Parathyroid adenoma (tissue), 2 donors: ENCODE measurements at regions not wholly inside any gene's neighbourhood (a gene's known extent, or its start where the extent isn't known, plus 50 kb on each side); places are given as distances from the start of the nearest gene placed in this dataset.

ENCODE experiments used
- H2AFZ ChIP-seq: fragments of 300-600 bp; sonication (generic); one replicate; pipeline ENCODE4 v1.7.0; 2017; ENCODE audit warnings: antibody characterized with exemption, mild to moderate bottlenecking
- H3K27ac ChIP-seq: fragments of 300-600 bp; sonication (generic); one replicate; pipeline ENCODE4 v1.7.0; 2017
- H3K27me3 ChIP-seq: fragments of 300-600 bp; sonication (generic); one replicate; pipeline ENCODE4 v1.7.0; 2017; ENCODE audit warnings: low read length; ENCODE audit not compliant: control insufficient read depth, insufficient read depth
- H3K36me3 ChIP-seq: fragments of 300-600 bp; sonication (generic); one replicate; pipeline ENCODE4 v1.7.0; 2017; ENCODE audit warnings: low read length; ENCODE audit not compliant: control insufficient read depth, insufficient read depth
- H3K4me1 ChIP-seq: fragments of 300-600 bp; sonication (generic); one replicate; pipeline ENCODE4 v1.7.0; 2017; ENCODE audit warnings: control low read depth
- H3K4me2 ChIP-seq: fragments of 300-600 bp; sonication (generic); one replicate; pipeline ENCODE4 v1.7.0; 2017; ENCODE audit warnings: low read length
- H3K4me3 ChIP-seq: fragments of 300-600 bp; sonication (generic); one replicate; pipeline ENCODE4 v1.7.0; 2017; ENCODE audit warnings: low read depth, low read length
- H3K79me2 ChIP-seq: fragments of 300-600 bp; sonication (generic); one replicate; pipeline ENCODE4 v1.7.0; 2017; ENCODE audit warnings: control low read depth
- H3K9ac ChIP-seq: fragments of 300-600 bp; sonication (generic); one replicate; pipeline ENCODE4 v1.7.0; 2017; ENCODE audit warnings: mild to moderate bottlenecking
- H3K9me3 ChIP-seq: fragments of 300-600 bp; sonication (generic); one replicate; pipeline ENCODE4 v1.7.0; 2017; ENCODE audit warnings: low read length; ENCODE audit not compliant: control insufficient read depth
- CTCF ChIP-seq: fragments of 300-600 bp; sonication (generic); IDR thresholded peaks from one replicate; pipeline ENCODE4 v1.7.0; 2017; ENCODE audit warnings: antibody characterized with exemption, mild to moderate bottlenecking
- donor health status: primary hyperparathyroidism.

- Histone ChIP-seq H3K9me3 (no peaks in the 10 kb centered on the region), H2AFZ (no peak overlapping the region), H3K27me3 (peaks cover 2% of the 10 kb centered on the region), H3K27ac (no peak overlapping the region), H3K9ac (no peak overlapping the region), H3K4me1 (no peaks in the 10 kb centered on the region), H3K4me3 (no peak overlapping the region), H3K36me3 (no peaks in the 10 kb centered on the region), H3K79me2 (no peaks in the 10 kb centered on the region), H3K4me2 (no peak overlapping the region)
- TF ChIP-seq CTCF, result no peak
Measured at GRCh38 chr6:1232578-1232977, 79.3 kb upstream of the FOXQ1 start.

DNA sequence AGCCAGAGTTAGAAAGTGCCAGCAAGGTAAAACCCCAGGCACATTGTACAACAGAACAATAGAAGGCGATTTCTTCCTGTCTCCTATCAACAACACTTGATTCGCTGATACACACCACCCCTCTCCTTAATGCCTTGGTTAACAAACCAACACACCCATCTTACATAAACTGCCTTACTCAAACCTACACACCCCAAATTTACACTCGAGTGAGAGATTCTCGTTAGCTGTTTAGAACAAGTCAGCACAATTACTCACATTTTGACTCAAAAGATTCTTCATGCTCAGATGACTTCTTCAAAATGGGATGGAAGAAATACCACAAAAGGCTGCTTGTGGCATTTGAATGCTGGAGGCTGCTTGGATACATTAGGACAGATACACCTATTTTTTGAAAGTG, 80.0 kb upstream of the FOXQ1 start:
- no peaks in the 10 kb centered on the region for H3K4me1 ChIP-seq
- H3K4me2 ChIP-seq, result no peak overlapping the region
- no peak for TF ChIP-seq CTCF
- no peak overlapping the region for H3K9ac ChIP-seq
- H3K4me3 ChIP-seq, result no peak overlapping the region
- no peaks in the 10 kb centered on the region for H3K9me3 ChIP-seq
- H3K27ac ChIP-seq, result no peak overlapping the region
- no peaks in the 10 kb centered on the region for H3K36me3 ChIP-seq
- H3K27me3 ChIP-seq, result peaks cover 2% of the 10 kb centered on the region
- no peak overlapping the region for H2AFZ ChIP-seq
- no peaks in the 10 kb centered on the region for H3K79me2 ChIP-seq

DNA sequence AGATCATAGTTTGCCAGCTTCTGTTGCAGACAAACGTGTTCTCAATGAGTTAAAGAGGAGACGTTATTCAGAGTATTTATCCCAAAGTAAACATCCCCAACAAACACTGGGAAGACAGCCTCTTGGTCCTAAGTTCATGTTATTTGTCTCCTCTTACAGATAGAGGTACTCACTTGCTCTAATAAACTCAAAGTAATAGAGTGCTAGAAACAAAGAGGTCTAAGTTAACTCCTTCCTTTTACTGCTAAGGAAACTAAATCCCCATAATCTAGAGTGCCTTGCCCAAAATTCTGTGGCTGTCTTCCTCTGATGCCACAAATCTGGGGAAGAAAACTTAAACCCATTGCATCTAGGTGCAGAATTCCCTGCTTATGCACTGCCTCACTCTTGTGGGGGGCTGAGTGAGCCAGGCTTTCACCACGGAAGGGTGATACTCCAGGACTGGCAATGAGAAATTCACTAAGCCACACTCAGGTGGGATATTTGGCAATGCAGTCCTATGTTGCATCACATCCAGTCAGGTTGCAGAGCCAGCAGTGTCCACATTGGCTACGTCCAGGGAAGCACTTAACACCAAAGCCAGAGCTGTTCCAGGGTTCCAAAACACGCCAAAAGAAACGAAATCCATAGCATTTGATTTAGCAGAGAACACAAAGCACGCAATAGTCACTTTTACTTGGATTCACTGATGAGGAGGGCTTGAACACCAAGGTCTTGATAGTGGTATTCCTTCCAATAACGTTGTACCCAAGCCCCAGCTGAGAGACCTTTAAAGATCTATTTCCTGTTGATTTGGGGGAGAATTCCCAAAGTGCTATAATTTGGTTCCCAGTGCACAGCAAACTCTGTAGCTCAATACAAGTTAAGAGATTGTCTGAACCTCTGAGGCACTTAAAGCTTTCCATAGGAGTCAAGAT, 81.0 kb upstream of the FOXQ1 start:
- Histone ChIP-seq H3K27me3 (peaks cover 2% of the 10 kb centered on the region), H3K4me3 (no peak overlapping the region), H3K79me2 (no peaks in the 10 kb centered on the region), H2AFZ (no peak overlapping the region), H3K9me3 (no peaks in the 10 kb centered on the region), H3K4me2 (no peak overlapping the region), H3K36me3 (no peaks in the 10 kb centered on the region), H3K4me1 (no peaks in the 10 kb centered on the region), H3K27ac (no peak overlapping the region), H3K9ac (no peak overlapping the region)
- TF ChIP-seq CTCF, result no peak

- Histone ChIP-seq H3K4me3 (no peak overlapping the region), H3K79me2 (no peaks in the 10 kb centered on the region), H2AFZ (no peak overlapping the region), H3K4me1 (no peaks in the 10 kb centered on the region), H3K9ac (no peak overlapping the region), H3K27me3 (peaks cover 2% of the 10 kb centered on the region), H3K9me3 (no peaks in the 10 kb centered on the region), H3K36me3 (no peaks in the 10 kb centered on the region), H3K4me2 (no peak overlapping the region), H3K27ac (no peak overlapping the region)
- TF ChIP-seq CTCF, result no peak
Measured at GRCh38 chr6:1230281-1230680, 81.6 kb upstream of the FOXQ1 start.

GRCh38 chr6:1229808-1230207, 82.1 kb upstream of the FOXQ1 start:
- no peak overlapping the region for H3K4me3 ChIP-seq
- no peak overlapping the region for H3K9ac ChIP-seq
- H3K27me3 ChIP-seq, result no peaks in the 10 kb centered on the region
- no peaks in the 10 kb centered on the region for H3K4me1 ChIP-seq
- H2AFZ ChIP-seq, result no peak overlapping the region
- H3K79me2 ChIP-seq, result no peaks in the 10 kb centered on the region
- no peaks in the 10 kb centered on the region for H3K9me3 ChIP-seq
- no peak overlapping the region for H3K27ac ChIP-seq
- no peaks in the 10 kb centered on the region for H3K36me3 ChIP-seq
- no peak overlapping the region for H3K4me2 ChIP-seq
- TF ChIP-seq CTCF, result no peak
